CD4-positive, alpha-beta T cell treated with Interleukin-17A for 1 hour (primary cell): ENCODE measurements at regions not wholly inside any gene's neighbourhood (a gene's known extent, or its start where the extent isn't known, plus 50 kb on each side); places are given as distances from the start of the nearest gene placed in this dataset.

Experiments used
- DNase-seq: peaks from one replicate; pipeline ENCODE4 v3.0.0-alpha.2; 2020

DNA sequence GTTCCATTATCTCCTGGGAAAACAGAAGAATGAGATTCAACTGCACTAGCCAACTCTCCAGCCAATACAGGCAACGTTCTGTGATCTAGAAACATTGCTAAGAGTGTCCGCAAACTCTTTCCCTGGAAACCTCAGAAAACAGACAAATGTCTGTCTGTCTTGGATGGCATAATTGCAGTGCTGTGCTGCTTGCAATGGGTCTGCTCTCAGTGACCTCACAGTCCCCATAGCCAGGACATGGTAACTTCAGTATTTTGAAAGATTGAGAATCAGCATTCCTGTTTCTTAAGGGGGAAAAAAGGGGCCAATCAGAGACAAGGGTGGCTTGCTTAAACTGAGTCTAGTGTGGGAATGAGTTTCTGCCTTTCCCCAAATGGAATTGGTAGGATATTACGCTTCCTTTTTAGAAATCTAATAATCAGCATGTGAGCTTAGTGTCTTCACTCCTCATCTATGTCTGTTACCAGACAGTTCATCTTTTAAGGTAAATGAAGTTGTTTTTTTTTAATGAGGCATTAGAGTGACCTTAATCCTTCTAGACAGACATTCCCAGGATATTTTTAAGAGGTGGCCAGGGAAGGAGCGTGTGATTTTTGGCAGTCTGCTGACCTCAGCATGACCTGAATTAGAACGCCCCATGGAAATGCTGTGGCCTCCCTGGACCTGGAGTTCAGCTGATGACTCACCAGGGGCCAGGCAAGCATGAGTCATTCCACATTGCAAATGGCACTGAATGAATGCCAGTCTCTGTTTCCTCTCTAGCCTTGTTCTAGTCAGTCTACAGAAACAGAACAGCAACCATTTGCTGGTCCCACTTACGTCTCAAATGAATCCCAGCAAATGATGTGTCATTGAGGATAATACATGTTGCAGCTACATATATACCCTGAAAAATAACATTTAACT is 210.2 kb upstream of the ACTBL2 start:
- DNase-seq, result no peak

DNA sequence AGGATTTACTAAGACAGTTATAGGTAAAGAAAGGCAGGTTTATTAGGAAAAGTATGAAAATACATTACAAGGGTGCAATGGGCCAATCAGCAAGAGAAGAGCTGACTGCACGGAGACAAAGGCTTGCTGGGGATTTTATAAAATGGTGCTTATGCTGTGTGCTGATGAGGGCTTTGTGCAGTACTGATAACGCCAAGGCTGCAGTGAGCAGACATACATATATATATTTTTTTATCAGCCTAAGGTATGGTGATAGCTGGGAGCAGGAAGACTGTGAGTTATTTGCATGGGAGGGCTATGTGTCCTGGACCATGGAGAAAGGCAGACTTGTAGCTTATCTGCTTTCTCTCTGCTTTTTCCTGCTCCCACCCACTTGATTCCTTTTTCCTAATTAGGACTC is 208.1 kb upstream of the ACTBL2 start:
- DNase-seq, result no peak

DNA sequence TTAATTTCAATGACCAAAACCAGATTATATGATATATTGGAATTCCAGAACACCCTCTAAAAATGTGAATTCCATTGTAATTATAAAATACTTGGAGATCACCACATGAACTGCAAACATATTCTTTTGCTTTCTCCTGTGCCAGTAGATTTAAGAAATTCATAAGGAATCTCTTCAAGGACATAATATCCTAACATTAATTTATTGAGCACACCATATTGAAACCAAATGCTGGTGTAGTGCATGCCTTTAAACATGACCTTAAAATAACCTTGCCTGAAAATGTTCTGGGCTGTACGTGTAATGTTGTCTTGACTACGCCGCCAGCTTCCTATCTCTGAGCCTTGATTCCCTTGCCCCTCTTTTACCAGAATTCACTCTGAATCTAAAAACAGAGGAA is 205.0 kb upstream of the ACTBL2 start:
- no peak for DNase-seq

DNA sequence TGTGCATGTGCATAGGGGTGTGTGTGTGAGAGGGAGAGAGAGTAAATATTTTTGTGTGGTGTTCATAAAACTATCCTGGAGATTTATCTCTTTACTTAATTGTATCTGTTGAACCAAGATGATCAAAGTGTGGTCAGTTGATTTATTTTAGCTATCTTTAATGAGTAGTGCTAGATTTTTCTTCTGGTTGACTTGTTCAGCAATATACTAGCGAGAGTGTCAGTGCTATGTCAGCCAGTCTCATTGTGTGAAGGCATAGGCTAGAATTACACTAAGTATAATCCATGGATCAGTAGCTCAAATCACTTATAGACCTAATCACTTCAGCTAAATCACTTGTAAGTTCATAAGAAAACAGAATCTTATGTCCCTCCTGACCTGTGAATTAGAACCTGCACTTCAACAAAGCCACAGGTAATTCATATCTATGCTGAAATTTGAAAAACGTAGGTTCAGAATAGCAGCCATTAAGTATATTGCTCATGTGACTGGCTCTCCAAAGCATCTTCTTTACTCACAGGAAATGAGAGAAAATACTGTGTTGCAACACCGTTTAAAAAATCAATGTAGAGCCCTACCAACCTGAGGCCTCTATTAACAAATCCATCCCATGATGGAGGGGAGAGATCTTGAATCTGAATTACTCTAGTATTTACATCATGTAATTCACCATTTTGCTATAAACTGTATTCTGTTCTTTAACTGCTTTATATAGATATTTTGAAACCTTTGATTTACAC is 203.1 kb upstream of the ACTBL2 start:
- no peak for DNase-seq

DNA sequence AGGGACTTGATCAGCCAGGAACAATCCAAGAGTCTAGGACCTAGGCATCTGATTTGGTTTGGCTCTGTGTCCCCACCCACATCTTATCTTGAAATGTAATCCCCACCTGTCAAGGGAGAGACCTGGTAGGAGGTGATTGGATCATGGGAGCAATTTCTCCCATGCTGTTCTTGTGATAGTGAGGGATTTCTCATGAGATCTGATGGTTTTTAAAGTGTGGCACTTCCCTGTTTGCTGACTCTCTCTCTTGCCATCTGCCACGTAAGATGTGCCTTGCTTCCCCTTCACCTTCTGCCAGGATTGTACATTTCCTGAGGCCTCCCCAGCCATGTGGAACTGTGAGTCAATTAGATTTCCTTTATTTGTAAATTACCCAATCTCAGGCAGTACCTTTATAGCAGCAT is 201.7 kb upstream of the ACTBL2 start:
- DNase-seq, result no peak

DNA sequence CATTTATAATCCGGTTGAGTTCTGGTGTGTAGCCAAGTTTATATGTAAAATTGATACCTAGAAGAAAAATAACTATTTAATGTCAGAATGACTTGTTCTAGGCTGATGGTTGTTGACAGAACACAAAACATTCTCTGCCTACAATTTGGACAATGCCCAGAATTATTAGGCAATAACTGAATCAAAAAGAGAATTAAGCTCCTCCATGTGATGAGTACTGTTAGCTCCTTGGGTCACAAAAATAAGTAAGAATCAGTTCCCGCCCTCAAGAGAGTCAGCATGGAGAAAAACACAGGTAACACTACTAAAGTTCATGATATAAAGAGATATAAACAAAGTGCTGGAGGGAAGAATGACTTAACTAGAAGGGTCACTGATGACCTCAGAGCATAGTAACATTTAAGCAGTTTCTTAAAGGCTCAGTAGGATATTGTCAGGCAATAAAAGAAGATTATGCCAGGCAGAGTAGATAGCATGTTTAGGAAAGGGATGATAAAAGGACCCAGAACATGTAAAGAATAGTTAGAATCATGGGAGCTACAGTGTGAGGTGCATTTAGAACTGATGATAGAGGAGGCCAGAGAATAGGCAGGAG is 200.5 kb upstream of the ACTBL2 start:
- DNase-seq, result no peak

DNA sequence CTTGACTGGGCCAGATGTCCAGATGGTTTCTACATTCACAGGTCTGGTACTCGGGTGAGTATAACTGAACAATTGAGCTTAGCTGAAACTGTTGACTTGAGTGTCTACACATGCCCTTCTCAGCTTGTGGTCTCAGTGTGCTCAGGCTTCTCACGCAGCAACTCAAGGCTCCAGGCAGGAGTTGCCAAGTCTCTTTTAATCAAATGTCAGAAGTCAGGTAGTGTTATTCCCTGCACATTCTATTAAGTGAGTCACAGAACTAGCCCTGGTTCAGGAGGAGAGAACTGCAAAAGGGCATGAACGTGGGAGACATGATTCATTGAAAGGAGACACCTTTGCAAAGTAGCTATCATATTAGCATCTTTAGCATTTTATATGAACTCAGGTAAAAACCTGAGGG is 199.3 kb upstream of the ACTBL2 start:
- DNase-seq, result no peak

DNA sequence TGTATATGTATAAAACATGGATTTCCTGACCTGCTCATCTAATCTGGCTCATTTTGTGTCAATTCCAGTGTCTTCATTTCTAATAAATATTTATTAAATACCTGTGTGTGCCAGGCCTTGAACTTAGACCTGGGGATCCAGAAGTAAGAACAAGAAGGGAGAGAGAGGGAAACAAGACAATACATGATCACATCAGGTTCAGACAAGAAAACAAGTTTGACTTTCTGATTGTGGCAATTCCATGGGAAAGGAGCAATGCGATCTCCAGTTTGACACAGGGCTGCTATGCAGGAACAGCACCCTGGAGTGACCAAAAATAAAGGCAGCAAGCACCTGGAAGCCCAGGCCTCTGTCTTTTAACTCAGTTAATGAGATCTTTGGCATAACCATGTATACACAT is 198.1 kb upstream of the ACTBL2 start:
- DNase-seq, result no peak

DNA sequence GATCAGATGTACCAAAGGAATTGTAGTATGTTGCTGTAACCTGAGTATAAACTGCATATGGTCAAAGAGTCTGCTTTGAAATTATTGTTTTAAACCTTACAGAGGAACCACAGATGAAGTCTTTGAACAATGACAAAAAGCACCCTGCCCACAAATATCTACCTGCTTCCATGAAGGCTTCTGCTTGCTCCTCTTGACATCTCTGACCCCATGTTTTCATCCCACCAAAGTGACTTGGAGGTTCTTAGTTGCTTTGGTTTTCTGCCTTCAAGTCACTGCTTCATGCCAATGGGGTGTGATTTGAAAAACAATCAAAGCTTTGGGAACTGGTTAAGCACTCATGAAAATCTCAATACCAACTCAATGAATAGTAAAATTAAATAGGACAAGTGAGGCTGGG is 194.6 kb upstream of the ACTBL2 start:
- no peak for DNase-seq

DNA sequence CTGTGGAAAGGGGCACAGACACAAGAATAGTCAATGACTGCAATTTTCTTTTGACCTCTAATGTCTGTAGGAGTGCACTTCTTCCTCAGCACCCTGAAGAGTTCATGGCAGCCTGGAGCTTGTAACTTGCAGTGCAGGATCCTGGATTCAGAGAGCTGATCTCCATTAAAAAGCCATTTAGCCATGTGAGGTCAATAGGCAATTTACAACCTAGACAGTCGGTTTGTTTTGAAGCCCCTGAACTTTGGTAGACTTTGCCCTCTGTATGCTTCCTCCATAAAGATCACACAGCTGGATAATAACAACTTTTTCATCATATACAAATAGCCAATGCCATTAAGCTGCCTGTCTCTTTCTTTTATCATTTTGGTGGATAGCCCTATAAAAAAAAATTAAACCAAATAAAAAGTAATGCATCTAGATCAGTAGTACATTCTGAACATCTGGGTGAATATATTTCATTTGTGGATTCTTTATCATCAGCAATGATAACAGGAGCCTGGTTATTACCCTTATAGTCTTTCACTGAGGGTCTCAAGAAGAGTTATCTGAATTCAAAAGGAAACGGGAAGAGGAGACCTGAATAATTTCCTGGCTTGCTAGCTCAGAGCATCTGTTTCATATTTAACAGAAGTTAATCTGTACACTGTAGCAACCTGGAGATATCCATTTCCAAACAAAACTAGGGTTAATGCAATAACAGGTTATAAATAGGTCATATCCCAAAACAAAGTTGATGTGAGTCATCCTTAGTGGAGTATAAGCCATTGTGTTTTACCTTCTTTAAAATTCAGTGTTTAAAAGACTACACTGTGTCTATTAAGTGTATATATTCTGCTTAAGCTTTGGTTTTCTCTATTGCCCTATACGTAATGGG is 193.8 kb upstream of the ACTBL2 start:
- no peak for DNase-seq

DNA sequence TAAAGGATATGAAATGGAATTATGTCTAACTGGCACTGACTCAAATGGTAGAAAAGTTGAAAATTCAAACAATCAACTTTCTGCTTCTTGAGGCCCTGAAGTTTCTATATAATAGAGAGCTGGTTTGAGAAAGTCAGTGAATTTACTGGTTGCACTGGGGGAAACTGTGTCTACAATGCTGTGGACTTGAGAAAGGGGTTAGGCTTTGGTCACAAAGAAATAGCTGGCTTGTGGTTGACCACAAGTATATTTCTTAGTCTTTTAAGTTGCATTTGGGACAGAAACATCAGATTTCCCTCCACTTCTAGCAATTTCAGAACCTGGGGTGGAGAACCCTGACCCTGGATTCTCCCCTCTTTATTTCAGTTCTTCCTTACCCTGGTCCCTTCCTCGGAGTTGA is 192.6 kb upstream of the ACTBL2 start:
- no peak for DNase-seq

DNA sequence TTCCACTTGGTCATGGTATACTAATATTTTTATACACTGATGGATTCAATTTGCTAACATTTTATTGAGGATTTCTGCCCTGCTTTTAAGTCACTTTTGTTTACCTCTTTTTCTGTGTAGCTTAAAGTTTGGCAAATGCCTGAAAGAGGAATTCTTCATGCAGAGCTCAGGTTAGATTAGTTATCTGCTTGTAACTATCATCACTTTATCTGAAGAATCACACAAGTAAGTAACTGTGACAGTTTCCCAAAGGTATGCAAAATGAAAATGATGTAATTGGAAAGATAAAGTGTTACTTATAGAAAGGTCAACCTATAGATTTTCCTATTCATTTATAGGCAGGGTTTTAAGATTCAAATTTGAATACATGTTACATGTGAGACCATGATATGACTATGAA is 188.8 kb upstream of the ACTBL2 start:
- no peak for DNase-seq

DNA sequence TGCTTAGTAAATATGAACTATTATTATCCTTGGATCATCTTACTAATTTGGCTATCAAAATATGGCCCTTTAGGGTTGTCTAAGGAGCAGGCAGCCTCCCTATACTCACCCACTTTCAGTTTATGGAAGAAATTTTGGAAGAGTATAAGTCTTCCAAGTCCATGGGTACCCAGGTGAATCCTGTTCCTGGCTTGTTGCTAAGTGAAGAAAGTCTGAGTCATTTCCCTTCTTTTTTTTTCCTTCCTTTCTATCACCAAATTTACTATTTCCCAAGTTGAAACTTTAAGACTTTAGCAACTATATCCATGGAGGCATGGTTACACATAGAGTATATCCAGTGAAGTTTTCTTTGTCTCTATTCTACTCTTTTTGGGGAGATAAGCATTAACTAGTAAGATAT is 184.0 kb upstream of the ACTBL2 start:
- DNase-seq, result no peak

DNA sequence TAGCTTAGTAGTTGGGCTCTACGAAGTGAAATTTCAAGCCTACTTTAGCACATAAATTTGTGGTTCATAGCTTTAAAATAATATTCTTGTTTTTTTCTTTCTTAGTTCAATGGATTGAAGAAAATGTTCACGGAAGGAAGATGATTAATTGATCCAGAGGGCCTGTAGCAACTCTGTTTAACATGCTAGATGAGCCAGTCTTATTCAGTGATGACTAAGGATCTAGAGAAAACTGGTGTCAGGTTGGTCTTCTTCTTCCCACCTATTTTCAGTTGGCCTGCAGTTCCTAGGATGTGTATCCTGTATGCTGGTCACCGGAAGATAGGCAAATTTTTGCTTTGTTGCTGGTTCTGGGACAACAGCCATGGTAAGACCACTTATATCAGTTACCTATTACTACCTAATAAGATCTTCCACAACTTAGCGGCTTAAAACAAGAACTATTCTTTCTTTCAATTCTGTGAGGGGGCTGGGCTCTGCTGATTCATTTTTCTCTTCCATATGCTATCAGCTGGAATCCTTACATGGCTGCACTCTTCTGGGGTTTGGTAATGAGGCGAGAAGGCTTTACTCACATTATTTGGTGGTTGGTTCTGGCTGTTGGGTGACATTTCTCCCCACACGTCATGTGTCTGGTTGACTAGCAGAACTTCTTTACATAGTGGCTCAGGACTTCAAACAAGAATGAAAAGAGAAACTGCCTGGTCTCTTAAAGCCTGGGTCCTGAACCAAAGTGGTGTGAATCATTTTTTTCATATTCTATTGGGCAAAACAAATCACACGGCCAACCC is 182.7 kb upstream of the ACTBL2 start:
- DNase-seq, result no peak

DNA sequence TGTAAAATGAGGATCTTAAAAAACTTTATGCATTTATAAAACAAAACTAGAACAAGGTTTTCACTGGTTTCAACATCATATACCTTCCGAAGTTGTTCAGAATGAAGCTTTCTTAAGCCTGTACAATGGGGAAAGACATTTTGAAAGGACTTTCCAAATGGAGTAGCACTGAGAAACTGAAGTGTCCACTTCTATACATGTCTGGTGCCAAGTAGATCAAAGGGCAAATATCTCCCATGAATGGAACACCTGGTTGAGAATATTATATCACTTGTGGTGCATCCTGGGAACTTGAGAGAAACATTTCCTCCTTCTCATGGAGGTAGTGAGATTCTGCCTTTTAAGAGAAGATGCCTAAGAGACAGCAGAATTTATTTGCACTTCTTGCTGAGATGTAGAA is 182.1 kb upstream of the ACTBL2 start:
- DNase-seq, result no peak

DNA sequence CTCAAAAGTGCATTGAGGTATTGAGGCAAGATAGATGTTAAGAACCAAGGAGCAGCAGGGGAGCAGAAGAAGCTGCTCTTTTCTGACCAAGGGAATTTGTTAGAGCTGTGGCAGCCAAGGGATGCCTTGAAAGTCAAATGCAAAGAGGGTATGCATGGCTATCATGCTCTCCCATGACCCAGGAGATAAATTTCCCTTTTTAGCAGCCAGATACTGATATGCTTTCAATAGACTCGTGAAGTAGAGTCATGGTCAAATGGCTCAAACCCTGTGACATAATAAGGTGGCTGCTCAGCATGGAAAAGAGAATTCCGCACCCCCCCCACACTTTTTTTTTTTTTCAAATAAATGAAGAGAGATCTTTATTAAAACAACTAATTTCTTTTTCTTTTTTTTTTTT is 180.9 kb upstream of the ACTBL2 start:
- DNase-seq, result no peak

DNA sequence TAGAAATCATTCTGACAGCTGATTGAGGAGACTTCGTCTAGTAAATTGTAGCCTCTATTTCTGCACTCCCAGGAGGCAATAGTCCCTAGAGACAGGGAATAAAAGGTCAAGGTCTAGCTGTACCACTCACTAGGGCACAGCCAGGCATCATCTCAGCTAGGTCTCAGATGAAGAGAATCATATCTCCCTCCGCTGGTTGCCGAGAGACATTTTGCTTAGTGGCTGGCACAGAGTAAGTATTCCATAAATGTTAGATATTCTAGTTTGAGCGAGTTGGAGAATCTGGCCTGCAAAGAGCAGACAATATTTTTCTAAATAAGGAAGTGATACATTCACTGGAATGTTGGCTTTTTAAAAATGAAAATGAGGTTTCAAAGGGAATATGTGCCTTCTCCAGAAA is 180.4 kb upstream of the ACTBL2 start:
- no peak for DNase-seq

DNA sequence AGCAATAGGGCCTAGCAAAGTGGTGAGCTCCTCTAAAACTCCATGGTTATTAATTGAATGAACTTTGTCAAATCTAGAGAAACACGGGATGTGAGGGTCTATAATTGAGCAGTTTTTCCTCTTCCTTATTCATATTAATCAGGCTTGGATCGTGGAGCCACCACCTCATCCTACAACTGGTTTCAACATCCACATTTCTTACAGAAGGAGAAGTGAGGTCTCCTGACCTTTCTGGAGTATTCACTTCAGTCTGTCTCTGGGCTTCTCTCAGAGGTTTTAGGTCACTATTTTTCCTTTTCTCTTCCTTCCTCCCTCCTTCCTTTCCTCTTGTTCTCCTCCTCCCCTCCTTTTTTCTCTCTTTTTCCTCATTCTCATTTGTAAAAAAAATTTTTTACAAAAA is 177.3 kb upstream of the ACTBL2 start:
- DNase-seq, result no peak

DNA sequence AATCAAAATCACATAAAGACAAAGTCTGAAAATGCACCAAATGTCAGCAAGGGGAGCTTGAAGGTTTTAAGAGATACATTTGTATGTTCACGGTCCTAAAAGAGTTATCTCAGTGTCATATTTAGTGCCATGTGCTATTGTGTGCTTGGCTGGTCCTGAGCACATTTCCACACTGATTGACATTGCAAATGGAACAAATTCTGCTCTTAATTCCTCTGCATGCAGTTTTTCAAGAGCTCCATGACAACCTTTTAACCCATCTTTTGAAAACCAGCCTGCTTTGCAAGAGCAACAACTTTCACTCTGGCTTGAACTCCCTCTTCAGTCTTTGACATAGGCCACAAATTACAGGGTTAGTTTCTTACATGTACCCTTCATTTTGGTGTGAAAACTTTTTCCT is 175.4 kb upstream of the ACTBL2 start:
- DNase-seq, result no peak

DNA sequence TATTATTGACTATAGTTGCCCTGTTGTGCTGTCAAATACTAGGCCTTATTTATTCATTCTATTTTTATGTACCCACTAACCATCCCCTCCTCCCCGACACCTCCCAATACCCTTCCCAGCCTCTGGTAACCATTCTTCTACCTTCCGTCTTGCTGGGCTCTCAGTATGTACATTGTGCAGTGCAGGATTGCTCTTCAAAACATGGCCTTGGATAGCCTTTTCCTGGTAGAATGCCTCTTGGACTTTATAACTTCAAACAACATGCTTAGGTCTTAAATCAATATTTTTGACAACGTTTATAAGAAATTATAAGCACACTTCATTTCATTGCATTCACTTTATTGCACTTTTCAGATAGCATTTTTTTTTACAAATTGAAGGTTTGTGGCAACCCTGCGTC is 172.6 kb upstream of the ACTBL2 start:
- no peak for DNase-seq

DNA sequence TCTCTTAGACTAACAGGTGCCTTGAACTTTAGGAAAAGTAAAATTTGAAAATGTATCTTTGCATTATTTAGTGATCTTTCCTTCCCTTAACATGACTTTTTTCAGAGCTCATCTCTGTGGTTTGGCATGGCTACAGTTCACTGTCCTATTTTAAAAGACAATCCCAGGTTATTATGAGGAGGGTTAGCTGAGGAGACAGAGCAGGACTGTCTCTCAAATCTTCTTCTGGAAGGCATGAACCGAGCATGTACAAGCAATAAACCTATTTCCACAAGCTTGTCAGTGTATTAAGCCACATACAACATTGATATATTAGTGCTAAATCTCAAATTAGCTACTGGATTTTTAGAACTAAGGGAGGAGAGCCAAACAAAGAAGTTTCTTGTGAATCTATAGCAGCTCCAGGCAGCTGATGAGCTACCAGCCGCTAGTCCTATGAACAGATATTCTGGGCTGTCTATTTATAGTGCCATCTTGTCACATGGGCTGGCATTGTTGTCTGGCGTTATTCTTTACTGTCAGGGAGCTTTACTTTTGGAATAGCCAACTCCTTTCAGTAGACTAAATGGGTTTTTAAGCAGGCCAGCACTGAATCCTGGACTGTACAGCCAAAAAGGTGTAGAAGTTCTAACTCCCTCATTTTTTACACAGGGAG is 171.2 kb upstream of the ACTBL2 start:
- DNase-seq, result no peak

DNA sequence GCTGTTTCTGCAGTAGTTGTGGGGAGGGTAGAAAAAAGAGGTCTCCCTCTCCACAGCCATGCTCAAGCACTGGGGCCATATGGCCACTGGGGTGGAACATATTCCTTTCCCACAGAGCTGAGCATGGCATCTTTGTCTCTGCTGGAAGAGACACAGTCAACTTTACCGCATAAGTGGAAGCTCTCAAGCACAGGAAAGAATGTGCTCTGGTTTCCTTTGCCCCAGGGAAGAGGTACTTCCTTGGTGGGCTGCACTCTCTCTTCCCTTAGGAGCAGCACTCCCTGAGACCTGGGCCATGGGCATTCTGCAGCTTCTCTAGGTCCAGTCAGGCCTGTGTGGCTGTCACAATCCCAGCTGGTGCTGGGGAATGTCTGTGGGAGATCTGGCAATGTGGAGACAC is 168.5 kb upstream of the ACTBL2 start:
- DNase-seq, result no peak
